Stimulated activated CD4-positive, alpha-beta T cell treated with anti-CD3 and anti-CD28 coated beads, TNF-alpha, amount 100 ng/mL, for 24 hours (primary cell): ENCODE measurements at regions not wholly inside any gene's neighbourhood (a gene's known extent, or its start where the extent isn't known, plus 50 kb on each side); places are given as distances from the start of the nearest gene placed in this dataset.
"Not testable (repeated sequence)": the region's sequence is repeated elsewhere in the genome, so short reads cannot be mapped to it uniquely, and the experiment has no call there.

Source experiments
- DNase-seq, 3 experiments: peaks; one replicate each; pipeline ENCODE4 v3.0.0-alpha.2; 2020; ENCODE audit warnings: low read depth in 3 of 3

DNA sequence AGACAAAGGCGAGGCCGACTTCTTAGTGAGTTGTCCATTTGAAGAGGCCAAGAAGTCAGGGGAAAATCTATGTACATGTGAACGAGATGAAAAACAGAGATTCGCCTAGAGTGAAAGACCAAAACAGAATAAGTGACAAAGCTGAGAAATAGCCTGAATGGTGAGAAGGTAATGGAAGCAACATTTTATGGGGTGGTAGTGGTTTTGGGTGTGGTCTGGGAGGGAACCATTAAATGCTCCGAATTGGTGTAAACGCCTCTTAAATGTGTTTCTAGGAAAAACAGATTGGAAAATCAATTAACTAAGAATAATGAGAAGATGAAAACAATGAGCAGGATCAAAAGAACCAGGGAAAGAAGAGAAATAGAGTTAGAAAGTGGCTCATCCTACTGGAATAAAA, 83.8 kb upstream of the MANSC4 start:
- DNase-seq = no peak

DNA sequence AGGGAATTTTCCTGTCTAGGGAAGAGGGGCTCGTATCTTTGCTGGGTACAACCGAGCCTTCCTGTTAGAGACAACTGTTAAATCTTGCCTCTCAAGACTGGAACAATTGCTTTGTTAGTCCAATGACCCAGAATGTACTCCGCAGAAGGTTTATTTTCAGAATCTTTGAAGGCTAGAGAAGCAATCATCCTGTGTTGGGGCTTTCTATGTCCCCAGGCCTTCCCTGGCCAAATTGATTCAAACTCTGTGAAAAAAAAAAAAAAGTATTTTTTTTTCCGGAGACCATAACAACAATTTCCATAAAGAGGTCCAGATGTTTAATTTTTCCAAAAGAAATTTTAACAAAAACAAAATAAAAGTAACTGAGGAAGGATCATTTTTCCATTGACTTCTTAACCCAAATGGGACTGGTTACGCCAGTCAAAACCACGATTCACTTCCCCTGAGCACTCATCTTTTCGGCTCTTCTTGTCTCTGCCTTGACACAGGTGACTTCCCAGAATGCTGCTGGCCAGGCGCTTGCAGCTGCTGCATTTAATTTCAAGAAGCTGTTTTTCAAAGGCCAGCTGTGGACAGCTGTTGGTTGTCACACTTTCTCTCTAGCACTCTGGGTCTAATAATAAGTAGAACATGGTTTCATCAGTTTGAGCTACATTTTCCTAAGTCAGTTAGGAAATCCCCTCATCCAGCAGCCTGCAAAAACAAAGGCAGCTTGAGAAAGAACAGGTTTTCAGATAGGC, 81.6 kb upstream of the MANSC4 start:
- DNase-seq = no peak

DNA sequence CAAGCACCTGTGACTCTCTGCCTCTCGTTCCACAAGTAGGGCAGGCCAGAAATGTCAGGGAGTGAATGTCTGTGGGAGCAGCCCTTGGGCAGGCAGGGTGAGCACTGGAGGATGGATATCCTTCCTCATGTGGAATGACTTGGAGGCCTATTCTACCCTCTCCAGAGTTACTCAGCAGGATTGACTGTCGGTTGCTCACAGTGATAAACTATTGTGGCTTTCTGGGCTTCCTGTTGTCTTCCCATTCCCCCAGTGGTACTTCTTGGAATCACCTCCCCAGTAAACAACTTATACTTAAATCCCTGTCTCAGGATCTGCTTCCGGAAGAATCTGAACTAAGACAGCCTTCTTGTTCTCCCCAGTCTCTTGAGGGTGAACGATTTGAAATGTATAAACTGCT, 79.6 kb upstream of the MANSC4 start:
- no peak for DNase-seq

DNA sequence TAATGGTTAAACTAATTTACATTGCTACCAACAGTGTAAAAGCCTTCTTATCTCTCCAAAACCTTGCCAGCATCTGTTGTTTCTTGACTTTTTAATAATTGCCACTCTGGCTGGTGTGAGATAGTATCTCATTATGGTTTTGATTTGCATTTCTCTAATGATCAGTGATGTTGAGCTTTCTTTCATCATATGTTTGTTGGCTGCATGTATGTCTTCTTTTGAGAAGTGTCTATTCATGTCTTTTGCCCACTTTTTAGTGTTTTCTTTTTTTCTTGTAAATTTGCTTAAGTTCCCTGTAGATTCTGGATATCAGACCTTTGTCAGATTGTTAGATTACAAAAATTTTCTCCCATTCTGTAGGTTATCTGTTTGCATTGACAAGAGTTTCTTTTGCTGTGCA, 77.0 kb upstream of the MANSC4 start:
- not testable (repeated sequence) for DNase-seq

DNA sequence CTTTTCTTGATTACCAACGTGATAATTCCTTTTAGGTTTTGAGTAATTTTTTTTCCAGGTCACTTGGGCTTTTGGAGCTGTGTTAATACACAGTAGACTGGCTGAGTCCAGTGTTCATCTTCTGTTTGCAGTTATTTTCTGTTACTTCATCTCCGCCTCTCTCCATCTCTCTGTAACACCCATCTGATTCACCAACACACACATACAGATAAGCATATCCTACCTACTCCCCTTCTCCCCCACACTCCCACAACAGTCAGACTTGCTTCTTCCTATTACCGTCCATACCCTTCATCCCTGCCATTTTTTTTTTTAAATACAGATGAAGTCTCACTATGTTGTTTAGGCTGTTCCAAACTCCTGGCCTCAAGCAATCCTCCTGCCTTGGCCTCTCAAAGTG, 72.7 kb upstream of the MANSC4 start:
- no peak for DNase-seq
